ENCODE measurements at regions not wholly inside any gene's neighbourhood (a gene's known extent, or its start where the extent isn't known, plus 50 kb on each side); places are given as distances from the start of the nearest gene placed in this dataset.

DNA sequence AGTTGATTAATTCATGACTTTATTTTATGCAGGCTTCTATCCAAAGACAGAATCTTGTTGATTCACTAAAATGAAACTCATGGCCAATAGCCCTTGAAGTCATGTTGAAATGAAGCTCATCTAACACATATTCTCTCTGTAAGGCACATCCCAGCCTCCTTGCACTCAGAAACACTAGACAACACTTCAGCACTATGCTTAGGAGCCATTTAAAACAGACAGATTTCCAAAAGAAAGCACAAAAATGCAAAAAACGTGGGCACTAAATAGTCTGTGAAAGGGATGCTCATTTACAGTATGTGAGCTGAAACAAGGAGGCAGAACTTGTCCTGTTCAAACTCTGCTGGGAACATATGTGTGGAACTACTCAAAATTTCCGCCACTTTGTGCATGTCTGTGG, 124.4 kb downstream of the MYCN start:
- TF ChIP-seq, protein P1, sequence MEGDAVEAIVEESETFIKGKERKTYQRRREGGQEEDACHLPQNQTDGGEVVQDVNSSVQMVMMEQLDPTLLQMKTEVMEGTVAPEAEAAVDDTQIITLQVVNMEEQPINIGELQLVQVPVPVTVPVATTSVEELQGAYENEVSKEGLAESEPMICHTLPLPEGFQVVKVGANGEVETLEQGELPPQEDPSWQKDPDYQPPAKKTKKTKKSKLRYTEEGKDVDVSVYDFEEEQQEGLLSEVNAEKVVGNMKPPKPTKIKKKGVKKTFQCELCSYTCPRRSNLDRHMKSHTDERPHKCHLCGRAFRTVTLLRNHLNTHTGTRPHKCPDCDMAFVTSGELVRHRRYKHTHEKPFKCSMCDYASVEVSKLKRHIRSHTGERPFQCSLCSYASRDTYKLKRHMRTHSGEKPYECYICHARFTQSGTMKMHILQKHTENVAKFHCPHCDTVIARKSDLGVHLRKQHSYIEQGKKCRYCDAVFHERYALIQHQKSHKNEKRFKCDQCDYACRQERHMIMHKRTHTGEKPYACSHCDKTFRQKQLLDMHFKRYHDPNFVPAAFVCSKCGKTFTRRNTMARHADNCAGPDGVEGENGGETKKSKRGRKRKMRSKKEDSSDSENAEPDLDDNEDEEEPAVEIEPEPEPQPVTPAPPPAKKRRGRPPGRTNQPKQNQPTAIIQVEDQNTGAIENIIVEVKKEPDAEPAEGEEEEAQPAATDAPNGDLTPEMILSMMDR (conservative IDR thresholded peaks at IDR 0.05) = no peak
- no peak for DNase-seq (ENCODE audit: low read depth, low spot score)
- H3K27me3 Mint-ChIP-seq (ENCODE audit: low read depth) = no peaks in the 10 kb centered on the region
- peaks cover 18% of the 10 kb centered on the region for H3K9me3 Mint-ChIP-seq
- H3K27ac Mint-ChIP-seq (ENCODE audit: unreplicated experiment) = no peak overlapping the region
- H3K4me3 Mint-ChIP-seq = no peak overlapping the region
- peaks cover 46% of the 10 kb centered on the region for H3K4me1 Mint-ChIP-seq
- H3K36me3 Mint-ChIP-seq (ENCODE audit: low read depth) = peaks cover 18% of the 10 kb centered on the region

DNA sequence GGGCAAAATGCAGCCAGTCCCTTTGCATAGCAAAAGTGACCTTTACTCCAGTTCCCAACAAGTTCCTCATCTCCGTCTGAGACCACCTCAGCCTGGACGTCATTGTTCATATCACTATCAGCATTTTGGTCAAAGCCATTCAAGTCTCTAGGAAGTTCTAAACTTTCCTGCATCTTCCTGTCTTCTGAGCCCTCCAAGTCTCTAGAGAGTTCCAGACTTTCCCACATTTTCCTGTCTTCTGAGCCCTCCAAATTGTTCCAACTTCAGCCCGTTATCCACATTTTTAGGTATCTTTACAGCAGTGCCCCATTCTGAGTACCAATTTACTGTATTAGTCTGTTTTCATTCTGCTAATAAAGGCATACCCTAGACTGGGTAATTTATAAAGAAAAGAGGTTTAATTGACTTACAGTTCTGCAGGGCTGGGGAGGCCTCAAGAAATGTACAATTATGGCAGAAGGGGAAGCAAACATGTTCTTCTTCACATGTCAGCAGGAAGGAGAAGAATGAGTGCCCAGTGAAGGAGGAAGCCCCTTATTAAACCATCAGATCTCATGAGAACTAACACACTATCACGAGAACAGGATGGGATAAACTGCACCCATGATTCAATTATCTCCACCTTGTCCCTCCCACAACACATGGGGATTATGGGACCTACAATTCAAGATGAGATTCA, 123.7 kb downstream of the MYCN start:
- Mint-ChIP-seq H3K9me3 (peaks cover 18% of the 10 kb centered on the region), H3K27me3 (ENCODE audit: low read depth) (no peaks in the 10 kb centered on the region), H3K4me1 (peaks cover 40% of the 10 kb centered on the region), H3K27ac (ENCODE audit: unreplicated experiment) (no peak overlapping the region), H3K36me3 (ENCODE audit: low read depth) (peaks cover 18% of the 10 kb centered on the region), H3K4me3 (no peak overlapping the region)
- DNase-seq (ENCODE audit: low read depth, low spot score) = no peak
- TF ChIP-seq, protein P1 (conservative IDR thresholded peaks at IDR 0.05) = no peak

DNA sequence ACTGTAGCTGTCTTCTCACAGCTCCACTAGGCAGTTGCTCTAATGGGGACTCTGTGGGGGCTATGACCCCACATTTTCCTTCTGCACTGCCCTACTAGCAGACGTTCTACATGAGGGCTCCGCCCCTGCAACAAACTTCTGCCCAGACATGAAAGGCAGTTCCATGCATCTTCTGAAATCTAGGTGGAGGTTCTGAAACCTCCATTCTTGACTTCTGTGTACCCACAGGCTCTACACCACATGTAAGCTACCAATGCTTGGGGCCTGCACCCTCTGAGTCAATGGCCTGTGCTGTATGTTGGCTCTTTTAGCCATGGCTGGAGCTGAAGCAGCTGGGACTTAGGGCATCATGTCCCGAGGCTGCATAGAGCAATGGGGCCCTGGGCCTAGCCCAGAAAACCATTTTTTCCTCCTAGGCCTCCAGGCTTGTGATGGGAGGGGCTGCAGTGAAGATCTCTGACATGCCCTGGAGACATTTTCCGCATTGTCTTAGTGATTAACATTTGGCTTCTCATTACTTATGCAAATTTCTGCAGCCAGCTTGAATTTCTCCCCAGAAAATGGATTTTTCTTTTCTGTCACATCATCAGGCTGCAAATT, 123.0 kb downstream of the MYCN start:
- H3K9me3 Mint-ChIP-seq = peaks cover 18% of the 10 kb centered on the region
- H3K4me1 Mint-ChIP-seq = peaks cover 32% of the 10 kb centered on the region
- no peaks in the 10 kb centered on the region for H3K27me3 Mint-ChIP-seq (ENCODE audit: low read depth)
- no peak overlapping the region for H3K4me3 Mint-ChIP-seq
- no peak for DNase-seq (ENCODE audit: low read depth, low spot score)
- no peak overlapping the region for H3K27ac Mint-ChIP-seq (ENCODE audit: unreplicated experiment)
- TF ChIP-seq, protein P1 (conservative IDR thresholded peaks at IDR 0.05) = no peak
- H3K36me3 Mint-ChIP-seq (ENCODE audit: low read depth) = peaks cover 18% of the 10 kb centered on the region

DNA sequence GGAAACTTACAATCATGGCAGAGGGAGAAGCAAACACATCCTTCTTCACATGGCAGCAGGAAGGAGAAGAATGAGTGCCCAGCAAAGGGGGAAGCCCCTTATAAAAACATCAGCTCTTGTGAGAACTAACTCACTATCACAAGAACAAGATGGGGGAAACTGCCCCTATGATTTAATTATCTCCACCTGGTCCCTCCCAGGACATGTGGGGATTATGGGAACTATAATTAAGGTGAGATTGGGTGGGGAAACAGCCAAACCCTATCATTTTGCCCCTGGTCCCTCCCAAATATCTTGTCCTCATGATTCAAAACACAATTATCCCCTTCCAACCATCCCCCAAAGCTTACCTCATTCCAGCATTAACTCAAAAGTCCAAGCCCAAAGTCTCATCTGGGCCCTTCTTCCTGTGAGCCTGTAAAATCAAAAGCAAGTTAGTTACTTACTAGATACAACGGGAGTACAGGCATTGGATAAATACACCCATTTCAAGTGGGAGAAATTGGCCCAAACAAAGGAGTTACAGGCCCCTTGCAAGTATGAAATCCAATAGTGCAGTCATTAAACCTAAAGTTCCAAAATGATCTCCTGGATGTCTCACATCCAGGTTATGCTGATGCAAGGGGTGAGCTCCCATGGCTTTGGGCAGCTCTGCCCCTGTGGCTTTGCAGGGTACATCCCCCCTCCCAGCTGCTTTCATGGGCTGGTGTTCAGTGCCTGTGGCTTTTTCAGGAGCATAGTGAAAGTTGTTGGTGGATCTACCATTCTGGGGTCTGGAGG, 122.3 kb downstream of the MYCN start:
- no peak overlapping the region for H3K27ac Mint-ChIP-seq (ENCODE audit: unreplicated experiment)
- TF ChIP-seq, protein P1 (conservative IDR thresholded peaks at IDR 0.05) = no peak
- DNase-seq (ENCODE audit: low read depth, low spot score) = no peak
- H3K9me3 Mint-ChIP-seq = peaks cover 18% of the 10 kb centered on the region
- H3K36me3 Mint-ChIP-seq (ENCODE audit: low read depth) = peaks cover 18% of the 10 kb centered on the region
- H3K4me3 Mint-ChIP-seq = no peak overlapping the region
- peaks cover 27% of the 10 kb centered on the region for H3K4me1 Mint-ChIP-seq
- no peaks in the 10 kb centered on the region for H3K27me3 Mint-ChIP-seq (ENCODE audit: low read depth)

DNA sequence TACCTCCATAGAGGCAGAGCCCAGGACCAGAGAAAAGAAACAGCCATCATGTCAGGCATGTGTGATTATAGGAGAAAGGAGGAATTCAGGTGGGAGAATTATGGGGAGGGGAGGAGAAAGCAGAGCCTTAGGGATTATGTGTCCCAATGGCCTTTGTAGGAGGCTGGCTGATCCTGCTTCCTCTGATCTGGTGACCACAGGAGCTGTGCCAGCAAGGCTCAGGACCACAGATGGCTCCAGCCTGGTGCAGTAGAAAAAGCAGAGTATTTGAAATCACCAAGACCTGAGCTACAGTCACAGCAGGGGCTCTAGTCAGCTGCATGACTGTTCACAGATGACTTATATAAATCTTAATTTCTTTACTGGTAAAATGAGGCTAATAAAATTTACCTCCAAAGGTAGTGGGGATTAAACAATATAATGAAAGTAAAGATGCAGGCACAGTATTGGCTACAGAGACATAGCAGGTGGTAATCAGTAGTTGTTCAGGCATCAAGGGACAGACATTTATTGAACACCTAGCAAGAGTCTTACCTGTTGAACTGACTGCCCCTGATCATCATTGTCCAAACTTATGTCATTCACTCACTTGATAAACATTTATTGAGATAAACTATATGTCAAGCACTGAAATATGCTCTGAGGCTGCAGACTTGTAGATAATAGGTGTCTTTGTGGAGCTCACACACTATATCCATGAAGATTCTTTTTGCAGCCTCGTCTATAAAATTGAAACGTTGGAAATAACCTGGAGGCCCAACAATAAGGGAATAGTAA, 121.3 kb downstream of the MYCN start:
- H3K4me3 Mint-ChIP-seq = no peak overlapping the region
- peaks cover 21% of the 10 kb centered on the region for H3K9me3 Mint-ChIP-seq
- TF ChIP-seq, protein P1 (conservative IDR thresholded peaks at IDR 0.05) = no peak
- H3K27ac Mint-ChIP-seq (ENCODE audit: unreplicated experiment) = no peak overlapping the region
- peaks cover 18% of the 10 kb centered on the region for H3K36me3 Mint-ChIP-seq (ENCODE audit: low read depth)
- peaks cover 25% of the 10 kb centered on the region for H3K4me1 Mint-ChIP-seq
- H3K27me3 Mint-ChIP-seq (ENCODE audit: low read depth) = no peaks in the 10 kb centered on the region
- no peak for DNase-seq (ENCODE audit: low read depth, low spot score)

All from neural crest cell (in vitro differentiated cells).